ENCODE measurements at regions not wholly inside any gene's neighbourhood (a gene's known extent, or its start where the extent isn't known, plus 50 kb on each side); places are given as distances from the start of the nearest gene placed in this dataset.
"Not testable (repeated sequence)": the region's sequence is repeated elsewhere in the genome, so short reads cannot be mapped to it uniquely, and the experiment has no call there.

- DNase-seq, result no peak
Observed at GRCh38 chr6:137933696-137934095, 66.6 kb downstream of the TNFAIP3 start.

GRCh38 chr6:137936798-137937197 lies 69.7 kb downstream of the TNFAIP3 start:
- DNase-seq, result no peak

- DNase-seq, result no peak
Observed at GRCh38 chr6:137937834-137938233, 70.8 kb downstream of the TNFAIP3 start.

GRCh38 chr6:137938770-137939379 lies 71.8 kb downstream of the TNFAIP3 start:
- DNase-seq, result no peak

- DNase-seq, result no peak
Observed at GRCh38 chr6:137941995-137942394, 74.9 kb downstream of the TNFAIP3 start.

- DNase-seq, result no peak
Observed at GRCh38 chr6:137942736-137943135, 75.7 kb downstream of the TNFAIP3 start.

GRCh38 chr6:137944381-137944780 lies 77.3 kb downstream of the TNFAIP3 start:
- DNase-seq, result not testable (repeated sequence)

GRCh38 chr6:137944793-137945498 lies 77.9 kb downstream of the TNFAIP3 start:
- no peak for DNase-seq

- no peak for DNase-seq
Observed at GRCh38 chr6:137949686-137950390, 82.8 kb downstream of the TNFAIP3 start.

GRCh38 chr6:137950581-137950980 lies 83.5 kb downstream of the TNFAIP3 start:
- DNase-seq, result no peak

GRCh38 chr6:137951064-137951597 lies 84.1 kb downstream of the TNFAIP3 start:
- no peak for DNase-seq

GRCh38 chr6:137952247-137952646 lies 85.2 kb downstream of the TNFAIP3 start:
- DNase-seq, result no peak

- no peak for DNase-seq
Observed at GRCh38 chr6:137953761-137954160, 86.7 kb downstream of the TNFAIP3 start.

- no peak for DNase-seq
Observed at GRCh38 chr6:137954253-137954652, 87.2 kb downstream of the TNFAIP3 start.

- no peak for DNase-seq
Observed at GRCh38 chr6:137956098-137956488, 89.0 kb downstream of the TNFAIP3 start.

GRCh38 chr6:137957471-137957870 lies 90.4 kb downstream of the TNFAIP3 start:
- DNase-seq, result no peak

- DNase-seq, result no peak
Observed at GRCh38 chr6:137958811-137959565, 91.9 kb downstream of the TNFAIP3 start.

GRCh38 chr6:137962725-137963124 lies 95.7 kb downstream of the TNFAIP3 start:
- no peak for DNase-seq

- no peak for DNase-seq
Observed at GRCh38 chr6:137964876-137965275, 97.8 kb downstream of the TNFAIP3 start.

GRCh38 chr6:137967689-137968454 lies 100.8 kb downstream of the TNFAIP3 start:
- DNase-seq, result no peak

GRCh38 chr6:137968455-137968804 lies 101.4 kb downstream of the TNFAIP3 start:
- DNase-seq, result no peak

- DNase-seq, result no peak
Observed at GRCh38 chr6:137968901-137969300, 101.8 kb downstream of the TNFAIP3 start.
